GM18505 (cell line): ENCODE measurements at regions not wholly inside any gene's neighbourhood (a gene's known extent, or its start where the extent isn't known, plus 50 kb on each side); places are given as distances from the start of the nearest gene placed in this dataset.
"Not testable (repeated sequence)": the region's sequence is repeated elsewhere in the genome, so short reads cannot be mapped to it uniquely, and the experiment has no call there.

Experiments
- ATAC-seq: cut with Tn5 transposase; IDR thresholded peaks from one replicate; pipeline ENCODE4 v1.9.1; 2021; ENCODE audit not compliant: unreplicated experiment
- POLR2A ChIP-seq: IDR thresholded peaks from 4 replicates; pipeline ENCODE4 v1.6.1; 2011; ENCODE audit warnings: borderline replicate concordance; ENCODE audit not compliant: insufficient read depth, insufficient read length; ENCODE audit errors: extremely low read depth

DNA sequence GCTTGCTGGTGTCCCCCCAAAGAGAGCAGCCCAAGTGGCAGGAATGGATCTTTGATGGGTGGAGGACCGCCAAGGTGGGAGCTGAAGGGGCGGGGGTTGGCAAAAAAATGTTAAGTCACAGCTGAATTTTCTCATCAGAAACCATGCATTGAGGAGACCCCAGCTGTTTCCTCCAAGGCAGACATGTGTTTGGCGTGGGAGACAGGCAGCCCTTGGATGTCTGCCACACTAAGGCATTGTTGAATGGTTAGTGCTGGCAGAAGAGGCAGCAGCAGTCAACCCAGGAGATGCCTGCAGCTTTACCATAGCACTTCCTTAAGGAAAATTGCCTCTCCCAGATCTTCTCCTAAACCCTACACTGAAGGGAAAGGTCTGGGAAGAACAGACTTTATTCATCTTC is 394.9 kb upstream of the CD180 start:
- no peak for ATAC-seq
- TF ChIP-seq POLR2A = no peak

DNA sequence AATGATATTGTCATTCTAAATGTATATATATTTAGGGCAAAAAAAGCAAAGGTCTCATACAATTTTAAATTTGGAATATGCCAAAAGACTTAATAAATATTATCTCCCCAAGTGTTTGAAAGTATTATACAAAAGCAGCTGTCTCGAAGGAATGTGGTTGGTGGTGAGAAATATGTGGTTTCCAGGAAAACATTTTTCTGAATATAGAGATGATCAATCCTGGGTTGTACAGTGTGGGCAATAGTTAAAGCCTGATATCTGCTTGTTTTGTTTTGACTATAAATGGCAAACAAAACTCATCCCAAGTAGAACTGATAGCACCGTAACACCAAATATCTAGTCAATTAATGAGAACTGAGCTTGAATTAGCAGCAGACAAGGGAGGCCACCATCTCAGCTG is 391.8 kb upstream of the CD180 start:
- ATAC-seq = no peak
- no peak for TF ChIP-seq POLR2A

DNA sequence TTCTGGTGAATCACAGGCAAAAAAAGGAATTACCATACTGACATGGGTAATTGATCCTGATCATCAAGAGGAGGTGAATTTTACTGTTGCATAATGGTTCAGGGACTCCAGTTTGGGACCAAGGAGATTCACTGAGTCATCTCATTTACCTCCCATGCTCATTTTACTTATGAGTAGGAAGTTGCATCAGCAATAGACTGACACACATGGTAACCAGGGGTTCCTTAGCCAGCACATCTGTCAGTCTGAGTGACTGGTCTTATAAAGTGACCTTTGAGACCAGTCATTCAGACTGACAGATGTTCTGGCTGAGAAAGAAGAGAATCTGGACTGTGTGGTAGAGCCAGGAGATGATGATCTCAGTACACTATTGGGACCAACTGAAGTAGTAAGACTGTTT is 384.6 kb upstream of the CD180 start:
- TF ChIP-seq POLR2A = no peak
- ATAC-seq = no peak

DNA sequence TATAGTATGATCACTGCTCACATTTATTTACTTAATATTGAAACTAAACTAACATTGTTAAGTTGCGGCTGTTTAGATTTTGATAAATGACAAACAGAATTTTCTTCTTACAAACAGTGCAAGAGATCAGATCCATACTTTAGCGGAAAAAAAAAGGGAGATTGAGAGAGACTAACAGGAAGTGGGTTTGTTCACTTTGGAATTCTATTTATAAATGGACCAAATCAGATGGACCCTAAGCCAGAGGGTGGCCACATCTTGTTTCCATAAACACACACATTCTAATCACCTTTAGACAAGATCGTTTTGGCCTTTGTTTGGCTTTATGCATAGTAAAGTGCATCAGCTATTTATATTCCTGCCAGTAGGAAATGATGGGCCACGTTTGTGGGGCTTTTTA is 381.4 kb upstream of the CD180 start:
- no peak for ATAC-seq
- TF ChIP-seq POLR2A = no peak

DNA sequence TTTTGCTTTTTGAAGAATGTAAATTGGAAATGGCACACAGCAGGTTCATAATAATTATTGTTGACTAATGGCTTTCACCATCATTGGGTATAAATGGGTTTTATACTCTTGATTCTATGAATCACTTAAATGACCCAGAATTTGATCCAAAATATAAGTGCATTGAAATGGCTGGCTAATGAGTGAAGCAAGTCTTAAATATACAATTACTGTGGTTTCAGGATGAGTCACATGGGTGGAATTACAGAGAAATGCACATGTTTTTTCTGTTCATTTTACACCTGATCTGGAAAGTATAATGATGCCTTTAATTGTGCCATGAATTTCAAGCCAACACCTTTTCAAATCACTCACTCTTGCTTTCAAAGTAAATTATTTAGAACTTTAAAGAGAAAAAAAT is 380.8 kb upstream of the CD180 start:
- TF ChIP-seq POLR2A = no peak
- ATAC-seq = no peak

DNA sequence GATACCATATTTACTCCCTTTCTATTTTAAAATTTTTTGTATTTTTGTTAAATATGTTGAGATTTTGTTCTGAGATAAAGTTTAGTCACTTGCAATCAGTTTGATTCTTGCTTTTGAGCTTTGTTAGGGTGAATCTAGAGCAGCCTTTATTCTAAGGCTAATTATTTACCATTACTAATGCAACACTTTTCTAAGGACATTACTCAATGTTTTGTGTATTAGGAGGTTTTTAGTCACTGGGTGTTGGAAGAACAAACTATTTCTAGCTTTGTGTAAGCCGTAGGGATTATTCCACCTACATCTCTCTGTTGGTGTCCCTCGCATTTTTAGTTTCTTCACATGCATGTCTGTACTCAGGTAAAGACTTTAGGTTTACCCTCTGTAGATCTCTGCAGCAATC is 379.5 kb upstream of the CD180 start:
- TF ChIP-seq POLR2A = no peak
- ATAC-seq = no peak

DNA sequence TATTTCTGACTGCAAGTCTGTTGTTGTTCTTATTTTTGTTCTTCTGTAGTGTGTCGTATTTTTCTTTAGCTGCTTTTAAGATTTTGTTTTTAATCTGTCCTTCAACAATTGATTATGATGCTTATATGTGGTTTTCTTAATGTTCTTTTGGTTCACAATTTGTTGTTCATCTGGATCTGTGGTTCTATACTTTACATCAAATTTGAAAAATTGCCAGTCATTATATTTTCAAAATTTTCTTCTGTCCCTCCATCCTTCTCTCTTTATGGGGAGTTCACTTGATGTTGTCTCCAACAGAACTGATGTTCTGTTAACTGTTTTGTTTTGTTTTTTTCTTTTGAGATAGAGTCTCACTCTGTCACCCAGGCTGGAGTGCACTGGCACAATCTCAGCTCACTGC is 378.5 kb upstream of the CD180 start:
- no peak for TF ChIP-seq POLR2A
- ATAC-seq = no peak

DNA sequence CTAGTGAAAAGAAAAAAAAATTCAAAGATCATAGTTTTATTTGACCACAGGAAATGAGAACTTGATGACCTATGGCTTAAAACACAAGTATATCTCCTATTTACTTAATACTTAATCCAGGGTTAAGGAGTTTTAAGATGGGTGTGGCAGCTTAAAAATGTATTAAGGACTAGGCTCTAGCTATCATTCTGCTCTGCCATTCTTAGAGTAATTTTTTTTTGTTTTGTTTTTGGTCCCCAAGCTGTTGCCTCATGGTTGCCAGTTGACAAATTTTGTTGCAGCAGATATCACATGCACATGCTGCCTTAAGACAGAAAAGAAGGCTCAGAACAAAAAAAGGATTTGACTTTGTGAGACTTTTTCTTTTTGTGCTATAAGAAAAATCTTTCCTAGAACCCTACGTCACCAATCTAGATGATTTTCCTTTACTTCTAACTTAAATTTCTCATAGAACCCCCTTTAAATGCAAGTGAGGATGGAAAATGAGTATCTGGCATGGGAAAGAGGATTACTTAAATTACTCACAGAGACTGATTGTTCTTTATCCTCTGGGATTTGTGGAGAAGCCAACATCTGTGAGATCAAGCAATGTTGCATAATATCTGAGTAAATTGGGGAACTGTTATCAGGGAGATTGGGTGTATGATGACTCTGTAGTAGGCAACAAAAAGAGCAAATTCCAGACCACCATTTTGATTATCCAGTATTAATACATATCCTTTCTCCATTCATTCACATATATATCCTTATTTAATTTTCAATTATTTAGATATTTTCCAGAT is 364.7 kb upstream of the CD180 start:
- TF ChIP-seq POLR2A = no peak
- no peak for ATAC-seq

DNA sequence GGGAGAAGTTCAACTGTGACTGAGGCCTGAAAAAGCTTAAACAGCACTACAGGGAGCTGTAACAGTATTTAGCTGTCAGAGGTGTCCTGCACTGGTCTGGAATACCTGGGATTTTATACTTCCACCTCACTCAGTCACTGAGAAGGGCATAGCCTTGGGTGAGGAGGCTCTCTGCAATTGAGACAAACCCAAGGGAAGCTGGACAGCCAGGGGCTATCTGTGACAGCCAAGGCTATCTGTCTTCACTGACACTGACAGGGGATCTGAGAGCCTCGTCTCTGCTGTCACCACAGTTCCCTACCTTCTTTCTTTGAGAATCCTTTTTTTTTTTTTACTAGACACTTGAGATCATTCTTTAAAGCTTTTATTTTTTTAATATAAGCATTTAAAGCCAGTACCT is 356.2 kb upstream of the CD180 start:
- no peak for ATAC-seq

DNA sequence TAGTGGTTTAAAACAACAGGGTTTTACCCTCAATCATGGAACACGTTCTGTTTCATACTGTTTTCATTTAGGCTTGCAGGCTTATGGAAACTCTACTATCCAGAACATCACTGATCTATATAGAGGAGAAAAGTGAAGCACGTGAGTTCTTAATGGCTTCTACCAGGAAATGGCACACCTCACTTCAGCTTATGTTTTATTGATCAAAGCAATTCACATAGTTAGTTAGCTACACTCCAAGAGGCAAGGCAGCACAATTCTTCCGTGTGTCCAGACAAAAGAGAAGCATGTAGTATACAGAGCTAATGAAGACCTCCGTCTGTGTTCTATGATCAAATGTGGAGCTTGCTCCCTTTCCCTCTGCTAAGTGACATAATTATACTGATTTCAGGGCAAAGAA is 353.3 kb upstream of the CD180 start:
- no peak for TF ChIP-seq POLR2A
- no peak for ATAC-seq

More for the DNA sequence above, 356.2 kb upstream of the CD180 start:
- no peak for TF ChIP-seq POLR2A

DNA sequence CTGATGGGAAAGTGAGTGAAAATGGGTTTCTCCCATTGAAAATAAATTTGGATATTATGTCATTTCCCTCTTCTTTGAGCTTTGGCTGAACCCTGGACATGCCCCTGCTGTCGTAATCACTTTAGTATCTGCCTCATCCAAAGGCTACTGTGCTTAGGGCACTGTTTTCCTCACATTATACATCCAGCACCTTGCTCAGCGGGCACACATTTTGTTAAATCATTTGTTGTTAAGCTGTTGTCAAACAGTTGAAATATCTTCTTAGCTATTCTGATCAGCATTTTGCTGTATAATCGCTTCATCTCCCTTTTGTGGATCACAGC is 352.7 kb upstream of the CD180 start:
- TF ChIP-seq POLR2A = no peak
- ATAC-seq = no peak

DNA sequence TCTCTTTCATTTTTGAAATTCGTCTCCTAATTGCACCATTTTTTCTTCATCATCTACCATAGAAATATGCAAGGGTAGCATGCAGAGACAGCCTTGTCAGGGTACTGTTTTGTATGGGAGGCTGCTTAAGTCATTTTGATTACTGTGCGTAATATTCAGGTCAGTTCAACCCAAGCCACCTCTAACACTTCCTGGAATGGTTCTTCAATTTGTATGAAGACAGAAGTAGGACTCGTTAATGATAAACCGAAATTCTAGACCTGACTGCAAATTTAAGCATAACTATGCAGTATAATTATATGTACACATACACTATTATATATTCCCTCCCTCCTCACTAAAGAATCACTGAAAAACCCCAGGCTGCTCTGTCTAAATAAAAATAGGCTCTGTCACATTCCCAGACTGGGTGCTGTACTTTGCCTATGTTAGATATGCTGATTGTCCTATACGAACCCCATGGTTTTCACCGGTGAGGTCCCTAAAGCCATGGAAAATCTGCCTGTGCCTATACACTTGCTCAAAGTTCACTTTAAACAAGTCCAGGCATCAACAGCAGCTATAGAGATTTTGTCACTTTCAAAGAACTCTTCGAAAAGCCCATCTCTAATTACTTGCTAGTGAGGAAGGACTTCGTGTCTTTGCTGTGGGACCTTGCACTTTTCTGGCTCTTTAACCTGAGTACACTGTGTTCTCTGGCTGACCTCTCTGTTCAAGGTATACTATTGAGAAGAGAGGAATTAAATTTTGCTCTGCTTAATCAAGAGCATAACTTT is 352.1 kb upstream of the CD180 start:
- no peak for TF ChIP-seq POLR2A
- no peak for ATAC-seq

DNA sequence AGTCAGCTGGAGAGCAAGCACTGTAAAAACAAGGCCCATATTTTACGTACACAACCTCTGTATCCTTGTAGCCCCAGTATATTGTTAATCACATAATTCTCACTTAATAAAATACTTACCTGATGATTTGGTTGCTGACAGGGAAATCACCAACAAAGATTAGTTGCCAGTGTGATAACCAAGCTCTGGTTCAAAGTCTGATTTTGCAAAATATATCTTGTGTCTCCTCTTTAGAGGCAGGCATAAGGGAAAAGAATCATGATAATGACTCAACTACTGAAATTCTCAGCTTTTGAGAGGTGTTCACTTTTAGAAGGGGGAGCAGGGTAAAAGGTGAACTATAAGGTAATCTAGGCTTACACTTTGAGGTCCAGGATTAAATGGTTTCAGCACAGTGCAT is 351.1 kb upstream of the CD180 start:
- no peak for TF ChIP-seq POLR2A
- no peak for ATAC-seq

DNA sequence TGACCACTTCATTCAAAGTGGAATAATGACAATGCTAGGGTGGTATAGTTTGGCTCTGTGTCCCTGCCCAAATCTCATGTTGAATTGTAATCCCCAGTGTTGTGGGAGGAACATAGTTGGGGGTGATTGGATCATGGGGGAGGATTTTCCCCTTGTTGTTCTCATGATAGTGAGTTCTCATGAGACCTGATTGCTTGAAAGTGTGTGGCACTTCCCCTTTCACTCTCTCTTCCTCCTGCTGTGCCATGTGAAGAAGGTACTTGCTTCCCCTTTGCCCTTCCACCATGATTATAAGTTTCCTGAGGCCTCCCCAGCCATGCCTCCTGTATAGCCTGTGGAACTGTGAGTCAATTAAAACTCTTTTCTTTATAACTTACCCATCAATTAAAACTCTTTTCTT is 348.3 kb upstream of the CD180 start:
- ATAC-seq = not testable (repeated sequence)
